ENCODE measurements at regions not wholly inside any gene's neighbourhood (a gene's known extent, or its start where the extent isn't known, plus 50 kb on each side); places are given as distances from the start of the nearest gene placed in this dataset.
"Not testable (repeated sequence)": the region's sequence is repeated elsewhere in the genome, so short reads cannot be mapped to it uniquely, and the experiment has no call there.

DNA sequence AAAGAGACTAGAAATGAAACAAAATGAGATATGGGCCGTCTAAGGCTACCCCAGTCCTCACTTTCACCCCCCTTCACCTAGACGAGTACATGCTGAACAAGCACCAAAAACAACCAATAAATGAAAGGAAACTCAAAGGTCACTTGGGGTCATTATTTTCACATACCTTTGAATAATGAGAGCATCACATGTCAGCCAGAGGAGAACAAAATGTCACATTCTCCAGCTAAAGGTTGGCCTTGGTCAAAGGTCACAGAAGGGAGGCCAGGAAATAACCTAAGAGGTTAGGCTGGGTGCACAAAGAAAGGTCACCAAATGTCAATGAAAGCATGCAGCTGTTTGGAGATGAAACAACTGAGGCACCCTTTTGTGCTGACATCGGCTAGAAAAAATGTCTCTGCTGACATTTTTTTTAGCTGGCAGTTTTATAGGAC, 288.7 kb upstream of the USP25 start:
- no peak for DNase-seq

DNA sequence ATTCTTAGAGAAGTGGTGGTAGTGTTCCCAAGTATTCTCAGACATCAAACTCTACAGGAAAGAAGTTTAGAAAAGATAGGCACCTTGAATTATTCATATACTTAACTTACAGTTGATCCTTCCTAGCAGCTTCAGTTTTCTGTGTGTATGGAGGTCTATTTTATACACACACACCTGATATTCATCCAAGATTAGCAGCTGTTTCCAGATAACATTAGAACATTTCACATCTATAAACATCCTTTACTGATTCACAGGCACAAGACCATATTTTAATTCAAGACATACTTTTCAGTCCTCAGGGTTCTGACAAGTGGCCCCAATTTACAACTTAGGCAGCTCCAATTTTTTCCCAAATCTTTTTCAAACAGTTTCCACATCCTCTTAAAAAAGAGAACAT, 287.8 kb upstream of the USP25 start:
- no peak for DNase-seq

DNA sequence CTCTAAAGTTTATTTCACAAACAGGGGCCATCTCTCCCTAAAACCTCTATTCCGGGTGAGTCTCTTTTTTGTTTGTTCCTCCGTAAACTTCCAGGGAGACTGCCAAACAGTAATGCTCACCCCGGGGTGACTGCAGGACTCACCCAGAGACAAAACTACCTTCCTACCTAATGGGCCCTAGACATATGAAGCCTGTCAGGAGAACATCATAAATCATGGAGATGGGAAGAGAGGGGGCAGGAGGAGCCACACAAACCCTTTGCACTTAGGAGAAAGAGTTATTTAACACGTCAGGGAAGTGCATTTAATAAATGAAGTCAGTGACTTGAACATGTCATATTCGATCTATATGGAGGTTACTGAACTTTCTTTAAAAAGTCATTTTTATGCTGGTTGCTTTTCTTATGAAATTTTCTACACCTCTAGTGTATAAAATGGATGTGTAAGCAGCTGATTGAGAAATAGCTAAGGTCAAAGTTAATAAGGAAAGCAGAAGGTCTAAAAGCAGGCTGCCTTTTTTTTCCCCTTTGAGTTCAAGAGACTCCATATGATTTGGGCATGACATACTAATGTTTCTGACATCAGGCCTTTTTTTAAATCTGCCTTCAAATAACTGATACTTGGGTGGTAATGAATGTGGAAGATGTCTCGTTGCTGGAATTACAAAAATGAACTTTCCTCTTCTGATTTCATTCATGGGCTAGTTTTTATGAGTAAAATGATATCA, 286.9 kb upstream of the USP25 start:
- DNase-seq: no peak

DNA sequence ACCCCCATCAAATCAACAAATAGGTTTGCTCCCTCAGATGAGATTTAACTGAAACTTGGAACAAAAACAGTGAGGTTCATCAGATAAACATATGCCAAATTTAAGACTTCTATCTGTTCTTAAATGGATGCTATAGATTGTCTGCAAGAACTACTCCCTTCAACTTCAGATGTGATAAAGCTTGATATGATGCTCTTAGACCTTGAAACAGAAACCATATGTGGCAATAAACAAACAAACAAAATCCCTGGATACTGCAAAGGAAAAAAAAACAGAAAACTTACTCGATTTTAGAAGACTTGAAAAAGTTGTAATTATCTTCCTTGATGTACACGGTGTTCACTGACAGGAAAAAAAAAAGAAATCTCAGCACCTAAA, 286.1 kb upstream of the USP25 start:
- DNase-seq: no peak

DNA sequence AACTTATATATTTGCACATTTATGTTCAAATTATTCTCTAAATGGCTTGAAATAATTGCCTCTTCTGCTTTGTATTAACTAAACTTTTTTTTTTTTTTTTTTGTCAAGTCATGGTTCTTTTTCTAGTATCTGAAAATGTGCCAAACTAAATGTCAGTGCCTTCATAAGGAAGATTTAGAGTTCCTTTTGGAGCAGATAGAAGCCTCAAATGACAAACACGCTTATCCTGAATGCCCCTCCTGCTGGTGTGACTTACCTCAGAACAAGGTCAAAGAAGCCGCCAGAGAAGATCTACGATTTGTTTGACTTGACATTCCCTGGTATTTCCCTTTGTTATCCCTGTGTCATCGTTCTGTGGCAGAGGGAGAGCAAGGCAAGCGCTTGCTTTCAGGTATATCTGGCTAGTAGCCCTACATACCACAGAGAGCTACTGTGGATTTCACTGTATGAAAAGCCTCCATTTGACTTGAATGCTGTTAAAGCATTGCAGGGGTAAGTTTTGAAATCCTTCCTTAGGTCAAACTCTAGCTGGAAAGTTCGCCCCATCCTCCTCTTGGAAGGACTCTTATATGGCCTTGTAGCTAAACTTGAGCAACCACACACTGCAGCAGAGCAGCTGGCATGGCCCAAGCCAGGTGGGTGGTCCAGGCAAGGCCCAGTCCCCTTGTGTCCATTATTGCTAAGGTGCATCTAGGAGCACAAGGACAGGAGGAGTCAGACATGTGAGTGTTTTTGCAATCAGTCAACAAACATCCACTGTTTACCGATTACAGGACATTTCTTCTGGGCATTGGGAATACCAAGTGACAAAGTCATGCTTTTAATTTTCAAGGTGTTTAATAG, 285.4 kb upstream of the USP25 start:
- no peak for DNase-seq

DNA sequence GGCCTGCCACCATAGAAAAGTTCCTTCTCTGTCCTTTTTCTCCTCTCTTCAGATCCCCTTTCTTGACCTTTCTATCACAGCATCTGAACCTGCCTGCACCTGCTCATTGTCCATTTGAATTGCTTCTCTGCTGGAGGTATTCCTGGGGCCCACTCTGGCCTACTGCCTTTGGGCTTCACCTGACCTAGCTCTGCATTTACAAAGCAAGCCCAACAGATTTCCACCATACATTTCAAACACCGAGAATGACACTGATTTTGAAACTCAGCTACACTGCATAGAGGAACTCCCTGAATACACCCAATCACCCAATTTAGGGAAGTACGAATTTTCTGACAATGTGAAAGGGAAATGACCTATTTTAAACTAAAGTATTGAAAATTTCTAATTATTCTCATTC, 284.5 kb upstream of the USP25 start:
- no peak for DNase-seq

DNA sequence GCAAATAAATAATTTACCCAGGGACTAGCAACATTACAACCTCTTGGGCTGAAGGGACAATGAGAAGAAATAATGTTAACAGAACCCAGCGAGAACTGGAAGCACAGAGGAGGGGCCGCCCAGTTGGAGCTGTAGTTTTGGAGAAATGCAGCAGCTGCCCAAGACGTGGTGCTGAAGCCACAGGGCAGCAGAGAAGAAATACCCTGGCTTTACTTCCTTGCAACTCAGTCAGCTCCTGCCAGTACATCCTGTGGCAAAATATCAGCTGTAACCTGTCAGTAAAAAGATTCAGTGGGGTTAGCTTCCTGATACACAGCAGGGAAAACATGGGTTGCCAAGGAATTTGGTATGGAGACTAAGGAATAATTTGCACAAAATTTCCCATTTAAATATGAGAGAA, 283.6 kb upstream of the USP25 start:
- no peak for DNase-seq

DNA sequence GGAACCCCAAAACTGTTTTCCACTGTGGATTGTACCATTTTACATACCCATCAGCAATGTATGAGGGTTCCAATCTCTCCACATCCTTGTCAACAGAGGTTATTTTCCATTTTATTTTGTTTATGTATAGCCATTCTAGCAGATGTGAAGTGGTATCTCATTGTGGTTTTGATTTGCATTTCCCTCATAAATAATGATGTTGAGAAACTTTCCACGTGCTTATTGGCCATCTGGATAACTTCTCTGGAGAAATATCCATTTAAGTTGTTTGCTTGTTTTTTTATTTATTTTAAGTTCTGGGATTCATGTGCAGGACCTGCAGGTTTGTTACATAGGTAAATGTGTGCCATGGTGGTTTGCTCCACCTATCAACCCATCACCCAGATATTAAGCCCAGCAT, 280.2 kb upstream of the USP25 start:
- DNase-seq: no peak

DNA sequence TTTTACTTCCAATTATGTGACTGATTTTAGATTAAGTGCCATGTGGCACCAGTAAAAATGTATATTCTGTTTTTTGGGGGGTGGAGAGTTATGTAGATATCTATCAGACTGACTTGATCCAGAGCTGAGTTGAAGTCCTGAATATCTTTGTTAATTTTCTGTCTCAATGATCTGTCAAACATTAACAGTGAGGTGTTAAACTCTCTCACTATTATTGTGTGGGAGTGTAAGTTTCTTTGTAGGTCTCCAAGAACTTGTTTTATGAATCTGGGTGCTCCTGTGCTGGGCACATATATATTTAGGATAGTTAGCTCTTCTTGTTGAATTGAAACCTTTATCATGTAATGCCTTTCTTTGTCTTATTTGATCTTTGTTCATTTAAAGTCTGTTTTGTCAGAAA, 276.5 kb upstream of the USP25 start:
- no peak for DNase-seq

DNA sequence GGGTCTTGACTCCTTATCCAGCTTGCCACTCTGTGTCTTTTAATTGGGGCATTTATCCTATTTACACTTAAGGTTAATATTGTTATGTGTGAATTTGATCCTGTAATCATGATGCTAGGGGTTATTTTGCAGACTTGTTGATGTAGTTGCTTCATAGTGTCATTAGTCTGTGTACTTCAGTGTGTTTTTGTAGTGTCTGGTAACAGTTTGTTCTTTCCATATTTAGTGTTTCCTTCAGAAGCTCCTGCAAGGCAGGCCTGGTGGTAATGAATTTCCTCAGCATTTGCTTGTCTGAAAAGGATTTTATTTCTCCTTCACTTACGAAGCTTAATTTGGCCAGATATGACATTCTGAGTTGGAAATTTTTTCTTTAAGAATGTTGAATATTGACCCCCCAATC, 276.0 kb upstream of the USP25 start:
- not testable (repeated sequence) for DNase-seq

DNA sequence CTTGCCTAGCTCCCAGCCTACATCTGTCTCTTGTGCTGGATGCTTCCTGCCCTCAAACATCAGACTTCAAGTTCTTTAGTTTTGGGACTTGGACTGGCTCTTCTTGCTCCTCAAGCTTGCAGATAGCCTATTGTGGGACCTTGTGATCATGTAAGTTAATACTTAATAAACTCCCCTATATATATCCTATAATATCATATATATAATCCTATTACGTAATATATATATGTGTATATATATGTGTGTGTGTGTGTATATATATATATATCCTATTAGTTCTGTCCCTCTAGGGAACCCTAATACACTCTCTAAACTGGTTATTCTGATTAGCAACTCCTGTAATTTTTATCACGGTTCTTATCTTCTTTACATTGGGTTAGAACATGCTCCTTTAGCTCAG, 274.9 kb upstream of the USP25 start:
- DNase-seq: not testable (repeated sequence)

DNA sequence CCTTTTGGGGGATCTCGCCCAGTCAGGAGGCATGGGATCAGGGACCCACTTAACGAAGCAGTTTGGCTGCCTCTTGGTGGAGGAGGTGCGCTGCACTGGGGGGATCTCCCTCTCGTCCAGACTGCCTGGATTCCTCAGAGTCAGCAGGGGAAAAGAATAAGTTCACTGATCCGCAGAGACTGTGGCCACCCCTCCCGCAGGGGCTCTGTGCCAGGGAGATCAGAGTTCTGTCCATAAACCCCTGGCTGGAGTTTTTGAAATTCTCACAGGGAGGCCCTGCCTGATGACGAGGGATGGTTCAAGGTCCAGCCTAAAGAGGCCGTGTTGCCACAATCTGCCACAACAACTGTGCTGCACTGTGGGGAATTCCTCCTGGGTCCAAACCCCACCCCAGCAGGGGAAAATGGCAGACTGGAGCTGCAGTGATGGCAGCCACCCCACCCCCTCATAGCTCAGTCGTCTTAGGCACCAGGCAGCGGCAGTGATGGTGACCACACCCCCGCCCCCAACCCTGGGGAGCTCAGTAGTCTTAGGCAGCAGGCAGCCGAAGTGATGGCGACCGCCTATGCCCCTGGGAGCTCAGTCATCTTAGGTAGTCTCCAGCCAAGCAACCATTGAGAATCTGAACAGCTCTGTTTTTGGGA, 273.8 kb upstream of the USP25 start:
- DNase-seq: no peak

DNA sequence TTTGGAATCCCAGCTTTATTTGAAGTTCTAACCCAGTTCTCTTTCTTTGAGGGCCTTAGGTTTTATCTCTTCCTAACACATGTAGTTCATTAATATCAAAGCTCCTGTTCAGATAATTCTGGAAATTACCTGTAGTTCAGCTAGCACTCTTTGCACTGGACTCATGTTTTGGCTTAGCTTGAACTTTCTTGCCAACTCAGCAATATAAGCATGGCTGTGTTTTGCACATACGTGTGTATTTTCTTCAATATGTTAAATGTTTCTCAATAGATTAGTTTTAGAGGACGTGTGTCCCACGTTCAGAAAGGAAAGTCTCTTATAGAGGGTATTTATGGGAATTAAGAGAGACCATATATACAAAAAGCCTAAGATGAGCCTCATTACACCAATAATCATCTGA, 271.8 kb upstream of the USP25 start:
- DNase-seq: no peak

DNA sequence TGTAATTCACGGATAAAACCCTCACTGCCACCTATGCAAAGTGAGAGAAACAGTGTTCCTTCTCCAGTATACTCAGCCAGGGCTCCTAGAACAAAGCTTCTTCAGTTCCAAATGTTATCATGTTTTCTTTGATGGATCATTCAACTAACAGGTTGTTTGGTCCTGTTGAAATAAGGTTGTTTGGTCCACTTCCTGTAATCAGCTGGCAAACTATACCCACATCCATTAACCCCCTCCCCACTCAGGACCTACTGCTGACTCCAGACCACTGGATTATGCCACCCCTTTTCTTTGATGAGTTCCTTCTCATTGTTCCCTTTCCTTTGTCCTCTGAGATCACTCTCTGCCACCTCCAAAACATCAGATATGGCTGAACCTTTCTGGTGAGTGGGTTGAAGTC, 267.7 kb upstream of the USP25 start:
- no peak for DNase-seq

DNA sequence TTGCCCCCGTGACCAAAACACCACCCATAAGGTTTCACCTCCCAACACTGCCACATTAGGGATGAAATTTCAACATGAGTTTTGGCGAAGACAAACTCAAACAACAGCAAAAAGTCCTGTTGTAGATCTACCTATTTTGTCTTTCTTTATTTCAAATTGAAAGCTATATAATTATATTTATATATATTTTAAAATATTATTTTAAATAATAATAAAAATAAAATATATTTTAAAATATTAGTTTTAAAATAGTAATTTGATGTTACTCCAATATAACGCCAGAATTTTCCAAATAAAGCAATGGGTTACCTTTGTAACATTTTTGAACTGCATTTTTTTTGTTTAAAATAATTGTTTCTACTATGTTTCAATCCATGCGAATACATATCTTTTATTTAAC, 263.5 kb upstream of the USP25 start:
- no peak for DNase-seq

DNA sequence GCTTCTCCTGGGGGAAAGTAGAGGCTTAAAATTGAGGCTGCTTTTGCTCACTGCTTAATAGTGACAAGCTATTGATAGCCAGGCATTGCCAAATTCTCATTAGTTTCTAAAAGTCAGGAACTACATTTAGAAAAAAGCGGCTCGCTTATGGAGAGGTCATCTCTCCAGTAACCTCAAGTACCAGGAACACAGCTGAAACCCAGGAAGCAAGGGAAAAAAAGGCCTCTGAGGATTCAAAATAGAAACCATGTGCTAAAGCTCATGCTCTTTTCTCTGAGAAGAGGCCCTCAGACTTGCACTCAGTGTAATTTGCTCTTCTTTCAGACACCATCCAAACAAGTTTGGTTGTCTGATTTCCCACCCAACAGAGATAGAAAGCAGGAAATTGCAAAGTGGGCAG, 261.4 kb upstream of the USP25 start:
- DNase-seq: no peak

DNA sequence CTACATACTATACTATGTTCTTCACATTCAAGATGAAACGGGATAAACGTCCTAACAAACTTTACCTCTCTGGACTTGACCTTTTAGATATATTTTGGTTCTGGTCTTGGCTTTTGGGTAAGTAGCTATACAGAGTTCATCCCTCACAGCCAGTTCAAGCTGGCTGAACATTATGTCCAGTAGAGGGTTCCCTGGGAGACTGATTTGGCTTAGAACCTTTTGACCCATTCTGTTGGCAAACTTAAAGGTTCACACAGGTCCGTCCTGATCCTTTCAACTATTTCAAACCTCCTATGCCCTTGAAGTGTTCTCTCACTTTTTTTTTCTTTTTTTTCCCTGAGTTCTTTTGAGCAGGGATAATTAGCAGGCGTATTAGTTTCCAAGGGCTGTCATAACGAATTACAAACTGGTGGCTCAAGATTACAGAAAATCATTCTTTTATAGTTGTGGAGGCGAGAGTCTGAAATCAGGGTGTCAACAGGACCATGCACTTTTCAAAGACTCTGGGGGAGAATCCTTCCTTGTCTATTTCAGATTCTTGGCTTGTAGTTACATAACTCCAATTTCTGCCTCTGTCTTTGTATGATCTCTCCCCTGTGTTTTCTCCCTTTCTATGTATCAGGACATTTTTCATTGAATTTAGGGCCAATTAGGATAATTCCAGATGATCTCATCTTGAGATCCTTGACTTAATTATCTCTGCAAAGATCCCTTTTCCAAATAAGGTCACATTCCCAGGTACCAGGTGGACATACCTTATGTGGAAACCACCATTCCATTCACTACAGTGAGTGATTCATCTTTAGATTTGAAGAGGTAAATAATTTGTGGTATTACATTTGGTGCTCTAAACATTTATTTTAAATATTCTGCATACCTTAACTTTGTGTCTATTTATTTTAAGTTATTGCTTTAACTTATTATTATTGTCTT, 257.4 kb upstream of the USP25 start:
- no peak for DNase-seq

DNA sequence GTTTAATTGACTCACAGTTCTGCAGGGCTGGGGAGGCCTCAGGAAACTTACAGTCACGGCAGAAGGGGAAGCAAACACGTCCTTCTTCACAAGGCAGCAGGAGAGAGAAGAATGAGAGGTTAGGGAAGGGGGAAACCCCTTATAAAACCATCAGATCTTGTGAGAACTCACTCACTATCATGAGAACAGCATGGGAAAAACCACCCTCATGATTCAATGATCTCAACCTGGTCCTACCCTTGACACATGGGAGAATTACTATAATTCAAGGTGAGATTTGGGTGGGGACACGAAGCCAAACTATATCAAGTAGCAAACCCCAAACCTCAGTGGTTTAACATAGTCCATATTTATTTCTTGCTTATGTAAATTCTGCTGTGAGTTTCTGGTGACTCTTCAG, 252.0 kb upstream of the USP25 start:
- not testable (repeated sequence) for DNase-seq

DNA sequence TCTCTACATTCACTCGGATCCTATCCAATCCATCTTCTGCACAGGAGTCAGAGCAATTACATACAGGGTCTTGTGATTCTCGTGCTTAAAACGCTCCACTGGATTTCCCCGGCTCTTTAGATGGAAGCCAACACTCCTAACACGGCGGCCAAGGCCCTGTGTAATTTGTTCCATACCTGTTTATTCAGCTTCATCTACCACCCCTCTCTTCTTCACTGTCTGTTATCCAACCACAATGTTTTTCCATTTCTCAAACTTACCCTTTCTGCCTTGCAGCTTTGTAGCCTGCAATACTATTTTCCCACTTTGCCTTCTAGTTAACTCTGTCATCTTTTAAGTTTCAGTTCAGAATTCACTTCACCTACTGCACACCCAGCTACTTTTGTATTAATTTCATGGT, 249.6 kb upstream of the USP25 start:
- DNase-seq: no peak

DNA sequence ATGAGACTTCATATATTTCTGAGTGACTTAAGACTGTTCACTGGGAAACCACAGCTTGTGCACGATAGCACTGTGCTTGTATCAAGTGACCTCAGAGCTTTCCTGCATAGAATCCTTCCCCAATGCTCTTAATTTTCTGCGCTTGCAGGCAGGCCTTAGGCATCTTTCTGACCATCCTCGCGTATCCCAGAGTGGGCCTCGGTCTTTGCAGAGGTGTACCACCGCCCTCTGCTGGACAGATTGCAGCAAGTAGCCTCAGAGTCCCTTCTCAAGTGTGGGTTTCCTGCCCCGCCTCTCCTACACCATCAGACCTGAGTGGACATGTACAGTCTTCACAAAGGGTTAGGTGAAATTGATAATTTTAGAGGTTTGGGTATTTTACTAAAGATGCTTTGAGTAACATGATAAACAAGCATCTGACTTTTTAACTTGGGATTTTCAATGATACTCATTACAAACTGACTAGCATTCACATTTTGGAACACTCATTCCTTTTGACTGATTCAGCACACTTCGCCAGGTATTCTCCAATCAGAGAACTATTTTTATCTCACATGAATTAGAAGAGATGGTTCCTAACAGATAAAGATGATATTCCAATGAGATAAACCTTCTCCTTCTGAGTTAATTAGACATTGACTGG, 246.5 kb upstream of the USP25 start:
- peak; percentile 76 for DNase-seq

DNA sequence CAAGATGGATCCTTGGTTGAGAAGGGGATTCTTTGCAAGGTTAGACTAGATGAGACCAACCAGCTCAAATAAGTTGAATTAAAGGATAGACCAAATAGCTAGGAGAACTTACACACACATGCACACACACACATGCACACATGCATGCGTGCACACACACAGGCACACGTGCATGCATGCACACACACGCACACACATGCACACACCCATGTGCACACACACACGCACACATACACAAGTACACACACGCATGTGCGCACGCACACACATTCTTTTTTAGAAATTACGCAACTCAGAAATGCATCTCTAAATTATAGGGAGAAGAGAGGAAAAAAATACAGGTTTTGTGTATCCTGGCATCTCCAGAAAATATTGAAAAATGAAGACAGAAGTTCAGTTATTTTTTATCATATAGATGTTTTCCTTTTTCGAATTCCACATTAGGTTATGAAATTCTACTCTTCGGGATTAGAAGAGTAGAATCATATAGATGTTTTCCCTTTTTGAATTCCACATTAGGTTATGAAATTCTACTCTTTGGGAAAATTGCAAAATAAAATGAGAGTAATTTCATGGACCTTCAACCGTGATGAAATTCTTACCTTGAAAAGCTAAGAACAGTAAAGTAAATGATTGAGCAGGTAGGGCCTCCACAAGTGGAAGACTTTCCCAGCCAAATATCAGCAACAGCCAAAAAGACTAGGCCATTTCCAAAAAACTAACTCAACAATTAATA, 243.2 kb upstream of the USP25 start:
- no peak for DNase-seq

DNA sequence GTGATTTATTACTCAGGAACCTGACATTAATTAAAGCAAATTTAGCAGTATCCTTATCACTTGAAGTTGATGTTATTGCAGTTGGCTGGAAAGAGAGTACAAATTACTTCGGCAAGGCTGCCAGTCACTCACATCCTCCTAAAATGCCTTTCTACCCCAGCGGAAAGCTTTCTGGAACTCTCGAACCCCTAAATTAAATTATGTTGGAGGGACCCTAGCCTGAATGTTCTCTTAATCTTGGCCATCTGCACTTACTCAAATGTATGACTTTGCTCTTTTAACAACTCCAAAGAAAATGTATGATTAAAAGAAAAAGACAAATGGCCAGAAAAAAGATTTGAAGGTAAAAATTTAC, 242.6 kb upstream of the USP25 start:
- DNase-seq: no peak
